GM12878 (cell line): ENCODE measurements at regions not wholly inside any gene's neighbourhood (a gene's known extent, or its start where the extent isn't known, plus 50 kb on each side); places are given as distances from the start of the nearest gene placed in this dataset.

Experiments used
- ATAC-seq: fragments of 200-7000 bp; cut with Tn5 transposase; 3 replicates; pipeline ENCODE4 v1.9.1; 2020; ENCODE audit warnings: mild to moderate bottlenecking, moderate library complexity
- BruUV-seq: library from RNA; stranded (reverse); fragments of 400-500 nt; replicated peaks from 2 replicates; lab custom pipeline; 2021; lab: Mats Ljungman, UMichigan
- CTCF ChIA-PET: fragments of 300-600 bp; sonication (Branson Sonifier 250); formaldehyde crosslinking; extraction: SDS; loops from one replicate; lab custom pipeline; 2021; ENCODE audit warnings: inconsistent platforms; lab: Yijun Ruan, JAX
- POLR2A ChIA-PET: fragments of 350-600 bp; formaldehyde crosslinking; extraction: SDS; loops from one replicate; lab custom pipeline; 2021; ENCODE audit warnings: inconsistent platforms; lab: Charles Lee
- RAD21 ChIA-PET: fragments of 300-600 bp; sonication (Branson Sonifier 250); formaldehyde crosslinking; loops from one replicate; lab custom pipeline; 2023; ENCODE audit warnings: antibody characterized with exemption; ENCODE audit not compliant: unreplicated experiment; lab: Charles Lee
- SMC1A ChIA-PET: fragments of 300-600 bp; sonication (Branson Sonifier 250); formaldehyde crosslinking; loops from one replicate; lab custom pipeline; 2023; ENCODE audit not compliant: unreplicated experiment, uncharacterized antibody; lab: Charles Lee
- DNase-seq: peaks from one replicate; pipeline ENCODE4 v3.0.0-alpha.2; 2011; ENCODE audit warnings: low read depth, low spot score
- FAIRE-seq: peaks from 3 replicates; lab custom pipeline; 2011; peaks lifted over from hg19 to GRCh38; lab: Jason Lieb, UNC
- H2AFZ ChIP-seq: 2 replicates; pipeline ENCODE4 v1.6.0; 2011; ENCODE audit warnings: low read depth, low read length, control low read depth; ENCODE audit not compliant: control insufficient read depth
- H3K27ac ChIP-seq: 2 replicates; pipeline ENCODE4 v1.5.1; 2011; ENCODE audit warnings: control low read depth; ENCODE audit not compliant: control insufficient read depth, insufficient read depth
- H3K27me3 ChIP-seq, 2 experiments: replicated peaks in 1 of 2; 2 replicates each; pipeline versions ENCODE4 v1.6.0 to v1.6.1; 2011; ENCODE audit warnings: low read length in 1 of 2; ENCODE audit not compliant: control insufficient read depth in 2 of 2, insufficient read depth in 2 of 2
- H3K36me3 ChIP-seq, 2 experiments: 2 replicates each; pipeline ENCODE4 v1.5.1; 2011; ENCODE audit warnings: low read length in 1 of 2; ENCODE audit not compliant: control insufficient read depth in 2 of 2, insufficient read depth in 2 of 2
- H3K4me1 ChIP-seq: 2 replicates; pipeline ENCODE4 v1.6.1; 2011; ENCODE audit warnings: mild to moderate bottlenecking, low read length, moderate library complexity, mixed read lengths; ENCODE audit not compliant: control insufficient read depth, insufficient read depth
- H3K4me2 ChIP-seq: 2 replicates; pipeline ENCODE4 v1.6.0; 2011; ENCODE audit warnings: control low read depth; ENCODE audit not compliant: control insufficient read depth, insufficient read depth
- H3K4me3 ChIP-seq: fragments of 200-600 bp; sonication (generic); 2 replicates; pipeline ENCODE4 v1.5.1; 2016
- H3K79me2 ChIP-seq: 2 replicates; pipeline ENCODE4 v1.6.0; 2011; ENCODE audit warnings: low read length; ENCODE audit not compliant: control insufficient read depth, insufficient read depth
- H3K9ac ChIP-seq: 2 replicates; pipeline ENCODE4 v1.8.0; 2011; ENCODE audit warnings: low read length, control low read depth, mixed read lengths; ENCODE audit not compliant: control insufficient read depth, insufficient read depth
- H3K9me3 ChIP-seq: replicated peaks from 3 replicates; pipeline ENCODE4 v1.5.1; 2011; ENCODE audit warnings: mild to moderate bottlenecking, low read length; ENCODE audit not compliant: control insufficient read depth, insufficient read depth
- H4K20me1 ChIP-seq: 2 replicates; pipeline ENCODE4 v1.6.0; 2011; ENCODE audit not compliant: control insufficient read depth, insufficient read depth
- ATF2 ChIP-seq: IDR thresholded peaks from 2 replicates; pipeline ENCODE4 v1.6.1; 2012; ENCODE audit warnings: low read length, inconsistent platforms
- BCL11A ChIP-seq: IDR thresholded peaks from 2 replicates; pipeline ENCODE4 v1.6.1; 2011; ENCODE audit warnings: low read depth, low read length
- BCL3 ChIP-seq: IDR thresholded peaks from 2 replicates; pipeline ENCODE4 v1.6.1; 2011; ENCODE audit warnings: borderline replicate concordance, low read depth, mild to moderate bottlenecking, moderate library complexity, low read length; ENCODE audit not compliant: insufficient read depth, poor library complexity, severe bottlenecking
- BHLHE40 ChIP-seq, 2 experiments: fragments of 450-650 bp in 1 of 2; IDR thresholded peaks; 2 replicates each; pipeline ENCODE4 v1.6.1; 2011 to 2017; ENCODE audit warnings: low read depth in 2 of 2, borderline replicate concordance in 1 of 2, improper control_type of control experiment in 1 of 2, low read length in 1 of 2, mild to moderate bottlenecking in 1 of 2
- FOXK2 ChIP-seq: fragments of 450-650 bp; IDR thresholded peaks from 2 replicates; pipeline ENCODE4 v1.6.1; 2017; ENCODE audit warnings: mild to moderate bottlenecking, moderate library complexity
- PAX8 ChIP-seq: fragments of 450-650 bp; IDR thresholded peaks from 2 replicates; pipeline ENCODE4 v1.6.1; 2017; ENCODE audit warnings: mild to moderate bottlenecking, moderate library complexity
- SPI1 ChIP-seq: IDR thresholded peaks from 2 replicates; pipeline ENCODE4 v1.6.1; 2011; ENCODE audit warnings: low read depth, mild to moderate bottlenecking, low read length, moderate library complexity, borderline replicate concordance; ENCODE audit not compliant: insufficient read depth
- TCF7 ChIP-seq: IDR thresholded peaks from 2 replicates; pipeline ENCODE4 v1.6.1; 2014; ENCODE audit warnings: antibody characterized with exemption, borderline replicate concordance
- ZBTB4 ChIP-seq: fragments of 450-650 bp; formaldehyde crosslinking; IDR thresholded peaks from 2 replicates; pipeline ENCODE4 v1.4.0; 2022; ENCODE audit warnings: mild to moderate bottlenecking, moderate library complexity
- ZNF622 ChIP-seq: fragments of 450-650 bp; IDR thresholded peaks from 2 replicates; pipeline ENCODE4 v1.6.1; 2017; ENCODE audit warnings: mild to moderate bottlenecking, inconsistent platforms
- WGBS: methylation state at CpG from one replicate; pipeline ENCODE4 v1.1.6; 2016; ENCODE audit warnings: low lambda C conversion rate; ENCODE audit not compliant: insufficient replicate concordance, insufficient coverage; ENCODE audit errors: missing lambda C conversion rate; 5-methylcytosine and 5-hydroxymethylcytosine counted together
- in situ Hi-C: fragments of 300-500 bp; cut with MboI; formaldehyde crosslinking; loops from 9 replicates; pipeline ENCODE4 v1.14.3; 2018; ENCODE audit warnings: mixed read lengths
- intact Hi-C: fragments of 100-400 bp; cut with micrococcal nuclease; formaldehyde crosslinking; loops from one replicate; pipeline ENCODE4 v1.14.2; 2022; ENCODE audit not compliant: unreplicated experiment

- ChIA-PET RAD21 (no interaction called here), SMC1A (no interaction called here), POLR2A (no interaction called here), CTCF (no interaction called here)
- Histone ChIP-seq H3K36me3 (no peaks in the 10 kb centered on the region), H2AFZ (no peak overlapping the region), H3K79me2 (no peaks in the 10 kb centered on the region), H3K4me2 (no peak overlapping the region), H3K4me1 (no peaks in the 10 kb centered on the region), H3K27ac (no peak overlapping the region), H3K4me3 (no peak overlapping the region), H4K20me1 (no peaks in the 10 kb centered on the region), H3K9me3 (no peaks in the 10 kb centered on the region), H3K9ac (no peak overlapping the region), H3K27me3 (no peaks in the 10 kb centered on the region)
- in situ Hi-C loops (no loop called here), intact Hi-C loops (no loop called here)
- WGBS, result 29% methylated on average over 3 of the region's 3 CpGs
- ATAC-seq, result no peak
- DNase-seq, result no peak
- BruUV-seq, result no TSS peak
- no peak for FAIRE-seq
- no peak for TF ChIP-seq ATF2
- TF ChIP-seq TCF7, result no peak
- TF ChIP-seq BHLHE40 (IDR thresholded peaks at IDR 0.05; ENCODE audit: borderline replicate concordance in 1 of 2, low read depth in 2 of 2, low read length in 1 of 2), result no peak
- TF ChIP-seq PAX8, result no peak
- TF ChIP-seq ZNF622, result no peak
- no peak for TF ChIP-seq BCL3
- no peak for TF ChIP-seq SPI1
- TF ChIP-seq BCL11A, result no peak
- no peak for TF ChIP-seq FOXK2
- no peak for TF ChIP-seq ZBTB4 (CRISPR knock-in tag)
Observed at GRCh38 chr2:138171244-138171643, 207.0 kb downstream of the HNMT start.
